ENCODE measurements at regions not wholly inside any gene's neighbourhood (a gene's known extent, or its start where the extent isn't known, plus 50 kb on each side); places are given as distances from the start of the nearest gene placed in this dataset.

GRCh38 chr12:20039562-20039961 is 328.8 kb upstream of the PDE3A start:
- TF ChIP-seq CTCF (IDR thresholded peaks at IDR 0.05): no peak
- no peak for TF ChIP-seq POLR2A (IDR thresholded peaks at IDR 0.05)
- no peak for TF ChIP-seq POLR2AphosphoS5 (IDR thresholded peaks at IDR 0.05)
- no peak for TF ChIP-seq EP300 (IDR thresholded peaks at IDR 0.05)

All from sigmoid colon (tissue), 4 donors.